SK-N-DZ (cell line): ENCODE measurements at regions not wholly inside any gene's neighbourhood (a gene's known extent, or its start where the extent isn't known, plus 50 kb on each side); places are given as distances from the start of the nearest gene placed in this dataset.
"Not testable (repeated sequence)": the region's sequence is repeated elsewhere in the genome, so short reads cannot be mapped to it uniquely, and the experiment has no call there.

ENCODE experiments used
- DNase-seq: peaks from one replicate; pipeline ENCODE4 v3.0.0-alpha.2; 2015; ENCODE audit warnings: low spot score

GRCh38 chrX:1902901-1903235 is 288.0 kb downstream of the ASMT start:
- DNase-seq: no peak

- no peak for DNase-seq
Measured at GRCh38 chrX:1903236-1903935, 288.5 kb downstream of the ASMT start.

- no peak for DNase-seq
Measured at GRCh38 chrX:1904663-1905218, 289.9 kb downstream of the ASMT start.

- no peak for DNase-seq
Measured at GRCh38 chrX:1906028-1906427, 291.2 kb downstream of the ASMT start.

GRCh38 chrX:1908996-1909395 is 294.1 kb downstream of the ASMT start:
- not testable (repeated sequence) for DNase-seq

GRCh38 chrX:1909419-1910206 is 294.8 kb downstream of the ASMT start:
- no peak for DNase-seq

- no peak for DNase-seq
Measured at GRCh38 chrX:1910207-1910470, 295.3 kb downstream of the ASMT start.

GRCh38 chrX:1911401-1912128 is 296.7 kb downstream of the ASMT start:
- no peak for DNase-seq

GRCh38 chrX:1912193-1912592 is 297.3 kb downstream of the ASMT start:
- no peak for DNase-seq

GRCh38 chrX:1914606-1915365 is 299.9 kb downstream of the ASMT start:
- DNase-seq: no peak

- no peak for DNase-seq
Measured at GRCh38 chrX:1918780-1919179, 303.9 kb downstream of the ASMT start.

GRCh38 chrX:1925053-1925481 is 310.2 kb downstream of the ASMT start:
- no peak for DNase-seq

GRCh38 chrX:1928805-1929204 is 313.9 kb downstream of the ASMT start:
- no peak for DNase-seq

- DNase-seq: no peak
Measured at GRCh38 chrX:1932231-1932630, 317.4 kb downstream of the ASMT start.

GRCh38 chrX:1933964-1934363 is 319.1 kb downstream of the ASMT start:
- DNase-seq: peak; percentile 25

GRCh38 chrX:1935805-1936204 is 320.9 kb downstream of the ASMT start:
- DNase-seq: no peak

GRCh38 chrX:1938190-1938589 is 323.3 kb downstream of the ASMT start:
- DNase-seq: no peak

- DNase-seq: no peak
Measured at GRCh38 chrX:1941321-1941720, 326.5 kb downstream of the ASMT start.

GRCh38 chrX:1945879-1946278 is 331.0 kb downstream of the ASMT start:
- DNase-seq: no peak

GRCh38 chrX:1946974-1947373 is 332.1 kb downstream of the ASMT start:
- no peak for DNase-seq
